PC-9 (cell line): ENCODE measurements at regions not wholly inside any gene's neighbourhood (a gene's known extent, or its start where the extent isn't known, plus 50 kb on each side); places are given as distances from the start of the nearest gene placed in this dataset.
"Not testable (repeated sequence)": the region's sequence is repeated elsewhere in the genome, so short reads cannot be mapped to it uniquely, and the experiment has no call there.

ENCODE experiments used
- CTCF ChIP-seq: fragments of 200-600 bp; sonication (generic); conservative IDR thresholded peaks from 2 replicates; pipeline ENCODE4 v1.6.1; 2017; ENCODE audit warnings: mixed run types, antibody characterized with exemption, mild to moderate bottlenecking, moderate library complexity
- EZH2 ChIP-seq: fragments of 200-600 bp; sonication (generic); IDR thresholded peaks from 2 replicates; pipeline ENCODE4 v1.8.0; 2017; ENCODE audit warnings: antibody characterized with exemption, low read depth

- not testable (repeated sequence) for TF ChIP-seq CTCF, EZH2
Observed at GRCh38 chr7:24644567-24644966, 71.3 kb downstream of the PALS2 start.
